H7 (cell line): ENCODE measurements at regions not wholly inside any gene's neighbourhood (a gene's known extent, or its start where the extent isn't known, plus 50 kb on each side); places are given as distances from the start of the nearest gene placed in this dataset.

ENCODE experiments used
- DNase-seq: peaks from one replicate; pipeline ENCODE4 v3.0.0; 2012
- H3K27me3 ChIP-seq: 2 replicates; pipeline ENCODE4 v1.6.0; 2011; ENCODE audit warnings: mild to moderate bottlenecking, low read length; ENCODE audit not compliant: control insufficient read depth, insufficient read depth
- H3K36me3 ChIP-seq: replicated peaks from 2 replicates; pipeline ENCODE4 v1.5.1; 2011; ENCODE audit warnings: low read length; ENCODE audit not compliant: control insufficient read depth, insufficient read depth
- H3K4me3 ChIP-seq: 2 replicates; pipeline ENCODE4 v1.5.1; 2011; ENCODE audit warnings: low read depth, mild to moderate bottlenecking, control low read depth, low read length, moderate library complexity; ENCODE audit not compliant: insufficient read depth

GRCh38 chr10:58052772-58053171, 214.9 kb downstream of the IPMK start:
- no peaks in the 10 kb centered on the region for H3K36me3 ChIP-seq

GRCh38 chr10:58050575-58050974, 217.1 kb downstream of the IPMK start:
- H3K27me3 ChIP-seq = no peaks in the 10 kb centered on the region
- H3K36me3 ChIP-seq = no peaks in the 10 kb centered on the region
- no peak overlapping the region for H3K4me3 ChIP-seq
- peak; percentile 28 for DNase-seq

More at GRCh38 chr10:58052772-58053171, 214.9 kb downstream of the IPMK start:
- no peak for DNase-seq
- Histone ChIP-seq H3K27me3 (no peaks in the 10 kb centered on the region), H3K4me3 (no peak overlapping the region)

DNA sequence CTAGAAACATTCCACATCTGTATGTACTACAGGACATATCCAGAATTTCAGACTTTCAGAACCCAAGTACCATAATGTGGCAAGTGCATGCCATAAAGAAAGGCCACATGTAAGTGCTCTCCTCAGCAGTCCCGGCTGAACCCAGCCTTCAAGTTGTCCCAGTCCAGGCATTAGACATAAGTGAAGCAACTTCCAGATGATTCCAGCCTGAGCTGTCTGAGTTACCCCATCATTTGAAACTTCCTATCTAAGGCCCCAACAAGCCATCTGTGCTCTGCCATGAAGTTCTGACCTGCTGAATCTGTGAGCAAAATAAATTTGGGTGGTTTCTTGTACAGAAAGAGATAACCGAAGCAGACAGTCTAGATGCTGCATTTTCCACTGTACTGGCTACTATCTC, 218.8 kb downstream of the IPMK start:
- Histone ChIP-seq H3K27me3 (no peaks in the 10 kb centered on the region), H3K36me3 (no peaks in the 10 kb centered on the region), H3K4me3 (no peak overlapping the region)
- no peak for DNase-seq

DNA sequence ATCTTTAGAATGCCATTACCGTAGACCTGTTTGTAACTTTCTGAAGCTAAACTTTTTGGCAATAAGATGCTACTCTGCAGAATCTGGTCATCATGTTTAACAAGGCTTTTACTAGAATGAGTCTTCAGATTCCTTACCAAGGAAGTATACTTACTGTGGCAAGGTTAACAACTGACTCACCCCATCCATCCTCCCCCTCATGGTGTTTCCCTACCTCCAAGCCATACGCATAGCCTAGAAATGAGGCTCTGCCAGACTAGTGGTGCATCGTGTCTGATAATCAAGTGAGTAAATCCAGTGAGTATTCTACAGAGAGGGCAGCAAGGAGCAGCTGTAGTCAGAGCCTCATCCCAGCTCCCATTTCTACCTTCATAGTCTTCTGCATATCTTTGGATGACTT, 223.6 kb downstream of the IPMK start:
- H3K27me3 ChIP-seq = no peaks in the 10 kb centered on the region
- no peak for DNase-seq
- no peaks in the 10 kb centered on the region for H3K36me3 ChIP-seq
- H3K4me3 ChIP-seq = no peak overlapping the region

GRCh38 chr10:58041901-58042300, 225.8 kb downstream of the IPMK start:
- no peaks in the 10 kb centered on the region for H3K36me3 ChIP-seq
- DNase-seq = no peak
- no peak overlapping the region for H3K4me3 ChIP-seq
- no peaks in the 10 kb centered on the region for H3K27me3 ChIP-seq

- Histone ChIP-seq H3K36me3 (no peaks in the 10 kb centered on the region), H3K27me3 (no peaks in the 10 kb centered on the region), H3K4me3 (no peak overlapping the region)
- DNase-seq = no peak
Observed at GRCh38 chr10:58030208-58030607, 237.5 kb downstream of the IPMK start.

GRCh38 chr10:58028597-58029366, 238.9 kb downstream of the IPMK start:
- Histone ChIP-seq H3K36me3 (no peaks in the 10 kb centered on the region), H3K27me3 (no peaks in the 10 kb centered on the region), H3K4me3 (no peak overlapping the region)
- no peak for DNase-seq

GRCh38 chr10:58027426-58027825, 240.3 kb downstream of the IPMK start:
- DNase-seq = no peak
- Histone ChIP-seq H3K36me3 (no peaks in the 10 kb centered on the region), H3K27me3 (no peaks in the 10 kb centered on the region), H3K4me3 (no peak overlapping the region)

DNA sequence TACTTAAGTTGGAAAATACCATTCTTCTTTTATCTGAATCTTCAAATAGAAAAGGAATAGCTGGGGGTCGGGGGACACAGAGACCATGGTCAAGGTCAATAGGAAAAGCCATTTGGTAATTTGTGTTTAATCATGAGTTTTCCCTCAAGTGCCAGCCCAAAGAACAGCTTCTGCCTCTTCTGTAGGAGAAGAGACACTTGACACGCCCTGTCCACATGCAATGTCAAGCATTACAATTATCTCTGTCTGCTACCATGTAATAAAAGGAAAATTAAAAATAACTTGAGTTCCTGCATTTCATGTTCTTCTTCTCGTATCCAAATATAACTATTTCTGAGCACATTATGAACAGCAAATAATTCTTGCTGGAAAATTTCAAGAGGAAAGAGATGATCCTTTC, 241.7 kb downstream of the IPMK start:
- H3K36me3 ChIP-seq = no peaks in the 10 kb centered on the region
- DNase-seq = no peak
- no peaks in the 10 kb centered on the region for H3K27me3 ChIP-seq
- no peak overlapping the region for H3K4me3 ChIP-seq

DNA sequence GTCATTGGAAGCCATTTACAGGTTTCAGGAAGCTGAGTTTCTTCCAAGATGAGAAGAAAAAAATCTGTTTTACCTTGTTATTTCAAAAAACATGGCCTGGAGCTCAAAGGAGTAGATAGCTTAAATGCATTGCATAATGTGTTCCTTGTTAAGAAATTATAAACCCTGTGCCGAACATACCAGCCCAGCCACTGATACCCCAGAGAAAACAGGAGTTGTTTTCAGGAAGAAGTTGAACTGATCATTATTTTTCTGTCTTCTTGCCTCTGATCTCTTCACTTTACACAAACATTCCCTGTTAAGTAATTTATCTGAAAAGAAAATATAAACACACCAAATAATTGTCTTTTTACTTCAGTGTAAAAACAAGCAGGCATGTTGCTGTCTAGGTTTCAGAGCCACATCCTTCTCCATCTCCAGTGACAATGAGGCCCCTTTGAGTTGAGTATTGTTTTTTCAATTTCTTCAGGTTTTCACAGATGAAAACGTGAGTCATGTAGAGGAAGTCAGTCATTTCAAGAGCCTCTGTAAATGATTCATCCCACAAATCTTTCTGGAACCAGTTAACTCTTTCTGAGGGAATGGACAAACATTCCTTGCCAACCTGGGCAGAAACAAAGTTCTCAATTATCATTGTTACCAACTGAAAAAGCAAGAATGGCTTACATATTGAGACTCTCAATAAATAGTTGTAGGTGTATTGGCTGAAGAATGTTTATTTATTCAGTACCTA, 244.2 kb downstream of the IPMK start:
- Histone ChIP-seq H3K4me3 (no peak overlapping the region), H3K27me3 (no peaks in the 10 kb centered on the region)
- no peak for DNase-seq

DNA sequence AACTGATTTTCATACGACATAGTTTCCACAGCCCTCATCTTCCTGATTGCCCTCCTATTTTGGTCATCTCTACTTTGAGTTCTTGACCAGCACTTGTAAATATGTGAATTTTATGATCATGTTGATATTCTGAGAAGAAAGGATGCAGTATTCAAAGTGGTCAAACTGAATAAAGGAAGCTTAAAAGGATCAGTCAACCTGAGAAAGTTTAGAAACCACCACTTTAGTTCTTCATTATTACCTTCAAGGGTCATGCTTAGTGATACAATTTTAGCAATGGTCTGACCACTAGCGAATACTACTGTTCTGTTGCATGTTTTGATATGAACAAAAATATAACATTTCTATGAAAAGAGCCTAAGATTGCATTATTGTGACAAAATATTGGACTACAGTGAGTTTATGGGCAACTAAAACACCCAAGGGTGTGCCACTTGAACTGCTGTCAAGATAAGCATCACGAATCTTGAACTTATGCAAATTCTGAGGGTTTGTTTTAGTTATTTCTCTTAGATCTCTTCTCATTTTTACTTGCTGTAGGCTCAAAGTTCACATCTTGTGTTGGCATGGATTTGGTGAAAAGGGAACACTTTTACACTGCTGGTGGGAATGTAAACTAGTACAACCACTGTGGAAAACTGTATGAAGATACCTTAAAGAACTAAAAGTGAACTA, 247.7 kb downstream of the IPMK start:
- no peak for DNase-seq
- no peaks in the 10 kb centered on the region for H3K36me3 ChIP-seq
- H3K4me3 ChIP-seq = no peak overlapping the region
- no peaks in the 10 kb centered on the region for H3K27me3 ChIP-seq

More for the DNA sequence above, 244.2 kb downstream of the IPMK start:
- H3K36me3 ChIP-seq = no peaks in the 10 kb centered on the region

GRCh38 chr10:58017719-58018367, 249.9 kb downstream of the IPMK start:
- DNase-seq = no peak
- H3K4me3 ChIP-seq = no peak overlapping the region

GRCh38 chr10:58016614-58017013, 251.1 kb downstream of the IPMK start:
- Histone ChIP-seq H3K36me3 (no peaks in the 10 kb centered on the region), H3K27me3 (no peaks in the 10 kb centered on the region), H3K4me3 (no peak overlapping the region)
- no peak for DNase-seq

More at GRCh38 chr10:58017719-58018367, 249.9 kb downstream of the IPMK start:
- no peaks in the 10 kb centered on the region for H3K36me3 ChIP-seq
- H3K27me3 ChIP-seq = no peaks in the 10 kb centered on the region

- DNase-seq = no peak
- Histone ChIP-seq H3K36me3 (no peaks in the 10 kb centered on the region), H3K4me3 (no peak overlapping the region), H3K27me3 (no peaks in the 10 kb centered on the region)
Observed at GRCh38 chr10:58014436-58014835, 253.3 kb downstream of the IPMK start.
